ENCODE measurements at regions not wholly inside any gene's neighbourhood (a gene's known extent, or its start where the extent isn't known, plus 50 kb on each side); places are given as distances from the start of the nearest gene placed in this dataset.
"Not testable (repeated sequence)": the region's sequence is repeated elsewhere in the genome, so short reads cannot be mapped to it uniquely, and the experiment has no call there.

GRCh38 chr7:155237297-155237696 is 60.4 kb upstream of the INSIG1 start:
- DNase-seq (ENCODE audit: low read depth), result no peak
- TF ChIP-seq CTCF (IDR thresholded peaks at IDR 0.05; ENCODE audit: control insufficient read depth, insufficient read depth, low read depth, low read length, missing control alignments), result no peak

GRCh38 chr7:155237730-155238129 is 59.9 kb upstream of the INSIG1 start:
- no peak for TF ChIP-seq CTCF (IDR thresholded peaks at IDR 0.05; ENCODE audit: control insufficient read depth, insufficient read depth, low read depth, low read length, missing control alignments)
- no peak overlapping the region for H3K4me3 ChIP-seq (ENCODE audit: control insufficient read depth, low read depth, low read length)
- DNase-seq (ENCODE audit: low read depth), result no peak

More at GRCh38 chr7:155237297-155237696, 60.4 kb upstream of the INSIG1 start:
- no peak overlapping the region for H3K4me3 ChIP-seq (ENCODE audit: control insufficient read depth, low read depth, low read length)

- DNase-seq (ENCODE audit: low read depth); H3K4me3 ChIP-seq (ENCODE audit: control insufficient read depth, low read depth, low read length): not testable (repeated sequence)
These were observed 58.1 kb upstream of the INSIG1 start for GRCh38 chr7:155239431-155240087.

GRCh38 chr7:155244675-155245074 is 53.0 kb upstream of the INSIG1 start:
- no peak overlapping the region for H3K4me3 ChIP-seq (ENCODE audit: control insufficient read depth, low read depth, low read length)
- TF ChIP-seq CTCF (IDR thresholded peaks at IDR 0.05; ENCODE audit: control insufficient read depth, insufficient read depth, low read depth, low read length, missing control alignments), result no peak
- DNase-seq (ENCODE audit: low read depth), result no peak

GRCh38 chr7:155247479-155248365 is 50.0 kb upstream of the INSIG1 start:
- no peak for TF ChIP-seq CTCF (IDR thresholded peaks at IDR 0.05; ENCODE audit: control insufficient read depth, insufficient read depth, low read depth, low read length, missing control alignments)
- no peak for DNase-seq (ENCODE audit: low read depth)
- H3K4me3 ChIP-seq (ENCODE audit: control insufficient read depth, low read depth, low read length), result no peak overlapping the region

All from AG09309 (cell line).